Activated naive CD8-positive, alpha-beta T cell treated with anti-CD3 and anti-CD28 coated beads, Interleukin-2, amount 10 ng/mL, durations not matched to agents 7 days and 5 days (primary cell): ENCODE measurements at regions not wholly inside any gene's neighbourhood (a gene's known extent, or its start where the extent isn't known, plus 50 kb on each side); places are given as distances from the start of the nearest gene placed in this dataset.

Experiments
- ATAC-seq: fragments of 150-1000 bp; cut with Tn5 transposase; one replicate; pipeline ENCODE4 v1.10.0; 2021; ENCODE audit warnings: low read depth, moderate library complexity
- POLR2A ChIA-PET: fragments of 350-600 bp; sonication (Branson Sonifier 250); formaldehyde crosslinking; loops from one replicate; lab custom pipeline; 2021; ENCODE audit warnings: antibody characterized with exemption; lab: Charles Lee
- DNase-seq: peaks from one replicate; pipeline ENCODE4 v3.0.0; 2021
- H3K27ac Mint-ChIP-seq: one replicate; pipeline ENCODE4 v1.8.0; 2022; ENCODE audit warnings: mild to moderate bottlenecking, mixed read lengths
- H3K27me3 Mint-ChIP-seq: one replicate; pipeline ENCODE4 v1.8.0; 2022; ENCODE audit warnings: mild to moderate bottlenecking, moderate library complexity, mixed read lengths
- H3K36me3 Mint-ChIP-seq: one replicate; pipeline ENCODE4 v1.8.0; 2021; ENCODE audit warnings: mild to moderate bottlenecking, mixed read lengths
- H3K4me1 Mint-ChIP-seq: one replicate; pipeline ENCODE4 v1.8.0; 2021; ENCODE audit warnings: mixed read lengths
- H3K4me3 Mint-ChIP-seq: one replicate; pipeline ENCODE4 v1.8.0; 2022; ENCODE audit warnings: mild to moderate bottlenecking, moderate library complexity, mixed read lengths
- H3K9me3 Mint-ChIP-seq: one replicate; pipeline ENCODE4 v1.8.0; 2021; ENCODE audit warnings: mixed read lengths

GRCh38 chr3:189082666-189083427, 88.9 kb upstream of the TPRG1 start:
- POLR2A ChIA-PET = no interaction called here
- Mint-ChIP-seq H3K9me3 (no peaks in the 10 kb centered on the region), H3K36me3 (no peaks in the 10 kb centered on the region), H3K4me3 (no peak overlapping the region), H3K4me1 (no peaks in the 10 kb centered on the region), H3K27me3 (no peaks in the 10 kb centered on the region), H3K27ac (no peak overlapping the region)
- ATAC-seq (no peak), DNase-seq (no peak)

- POLR2A ChIA-PET = no interaction called here
- H3K4me3 Mint-ChIP-seq = no peak overlapping the region
- no peak for ATAC-seq
Measured at GRCh38 chr3:189084620-189085019, 87.2 kb upstream of the TPRG1 start.

GRCh38 chr3:189092547-189092946, 79.2 kb upstream of the TPRG1 start:
- peaks cover 5% of the 10 kb centered on the region for H3K27me3 Mint-ChIP-seq
- no peak overlapping the region for H3K4me3 Mint-ChIP-seq
- DNase-seq (no peak), ATAC-seq (no peak)
- H3K27ac Mint-ChIP-seq = no peak overlapping the region
- no peaks in the 10 kb centered on the region for H3K4me1 Mint-ChIP-seq
- no peaks in the 10 kb centered on the region for H3K36me3 Mint-ChIP-seq
- H3K9me3 Mint-ChIP-seq = no peaks in the 10 kb centered on the region
- POLR2A ChIA-PET = no interaction called here

More at GRCh38 chr3:189084620-189085019, 87.2 kb upstream of the TPRG1 start:
- H3K36me3 Mint-ChIP-seq = no peaks in the 10 kb centered on the region
- no peaks in the 10 kb centered on the region for H3K27me3 Mint-ChIP-seq
- H3K4me1 Mint-ChIP-seq = no peaks in the 10 kb centered on the region
- DNase-seq = no peak
- H3K9me3 Mint-ChIP-seq = no peaks in the 10 kb centered on the region
- no peak overlapping the region for H3K27ac Mint-ChIP-seq

DNA sequence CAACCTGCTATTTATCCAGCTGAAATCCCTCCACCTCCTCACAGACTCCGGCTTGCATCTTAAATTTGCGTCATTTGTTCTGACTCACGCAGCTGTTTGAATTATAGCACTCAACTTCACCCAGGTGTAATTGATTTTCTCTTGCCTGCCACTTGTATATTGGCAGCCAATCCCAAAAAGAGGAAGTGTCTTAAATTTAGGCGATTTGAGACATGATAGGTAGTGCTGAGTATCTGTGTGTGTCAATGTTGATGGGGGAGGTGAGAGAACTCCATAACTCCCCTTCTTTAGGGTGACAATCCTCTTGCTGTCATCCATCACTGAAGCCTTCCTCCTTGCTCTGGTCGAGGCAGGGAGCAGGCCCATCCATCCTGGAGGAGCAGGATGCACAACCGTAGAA, 77.2 kb upstream of the TPRG1 start:
- ATAC-seq = no peak
- no peaks in the 10 kb centered on the region for H3K9me3 Mint-ChIP-seq
- H3K36me3 Mint-ChIP-seq = no peaks in the 10 kb centered on the region
- POLR2A ChIA-PET = no interaction called here
- no peak overlapping the region for H3K27ac Mint-ChIP-seq
- H3K4me1 Mint-ChIP-seq = no peaks in the 10 kb centered on the region
- DNase-seq = no peak
- no peak overlapping the region for H3K4me3 Mint-ChIP-seq
- H3K27me3 Mint-ChIP-seq = peaks cover 5% of the 10 kb centered on the region

DNA sequence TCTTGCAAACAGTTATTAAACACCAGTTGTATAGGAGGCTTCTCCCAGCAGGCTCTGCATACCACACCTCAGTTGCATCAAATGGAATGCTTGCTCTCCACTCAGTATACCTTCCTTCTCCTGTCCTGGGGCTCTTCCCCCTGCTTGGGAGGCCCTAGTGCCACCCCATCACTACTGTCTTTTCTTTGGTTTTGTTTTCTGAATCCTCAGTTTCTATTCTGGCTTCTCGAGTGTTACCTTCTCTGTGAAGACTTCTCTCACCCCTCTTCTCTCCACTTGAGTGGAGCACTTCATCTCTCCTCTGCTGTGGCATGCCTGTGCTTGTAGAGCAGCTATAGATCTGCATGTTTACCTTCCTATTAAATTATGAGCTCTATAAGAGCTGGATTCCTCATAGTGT, 75.7 kb upstream of the TPRG1 start:
- Mint-ChIP-seq H3K4me3 (no peak overlapping the region), H3K27ac (no peak overlapping the region), H3K4me1 (no peaks in the 10 kb centered on the region), H3K9me3 (no peaks in the 10 kb centered on the region), H3K27me3 (peaks cover 2% of the 10 kb centered on the region), H3K36me3 (no peaks in the 10 kb centered on the region)
- ATAC-seq (no peak), DNase-seq (no peak)
- POLR2A ChIA-PET = no interaction called here

GRCh38 chr3:189099031-189099471, 72.7 kb upstream of the TPRG1 start:
- Mint-ChIP-seq H3K27me3 (no peaks in the 10 kb centered on the region), H3K9me3 (no peaks in the 10 kb centered on the region), H3K4me1 (no peaks in the 10 kb centered on the region), H3K4me3 (no peak overlapping the region), H3K36me3 (no peaks in the 10 kb centered on the region), H3K27ac (no peak overlapping the region)
- DNase-seq (no peak), ATAC-seq (no peak)
- POLR2A ChIA-PET = no interaction called here

DNA sequence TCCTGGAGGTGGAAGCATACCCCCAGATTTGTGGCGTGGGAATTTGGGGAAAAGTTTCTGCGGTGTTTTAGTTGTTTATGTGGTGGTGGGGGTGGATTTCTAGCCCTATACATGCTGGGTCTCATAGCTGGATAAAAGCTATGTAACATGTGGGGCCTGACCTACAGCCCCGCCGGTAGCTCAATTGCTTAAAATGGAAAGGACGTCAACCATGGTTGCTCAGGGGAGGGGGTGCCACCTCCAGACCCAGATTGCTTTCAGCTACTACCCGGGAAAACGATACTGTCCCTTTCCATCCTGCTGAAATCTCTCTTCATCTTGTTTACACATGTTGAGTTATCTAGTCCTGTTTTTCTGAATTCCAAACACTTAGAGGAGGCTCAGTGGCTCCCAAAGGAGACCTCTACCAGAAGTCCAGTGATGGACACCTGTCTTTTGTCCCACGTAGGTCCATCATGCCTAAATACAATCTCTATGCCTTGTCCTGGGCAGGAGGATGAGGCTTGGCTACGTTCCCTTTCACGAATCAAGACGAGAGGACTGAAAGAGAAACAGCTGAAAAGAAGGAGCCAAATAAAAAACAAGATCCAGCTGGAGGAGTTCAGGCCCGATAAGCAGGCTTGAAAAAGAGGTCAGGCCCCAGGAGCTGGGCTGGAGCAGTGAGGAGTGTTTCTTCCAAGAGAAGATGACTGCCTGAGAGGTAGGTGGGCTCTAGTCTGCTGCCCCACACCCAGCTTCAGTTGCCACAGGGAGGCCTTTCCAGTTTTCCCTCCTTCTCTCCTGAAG, 72.1 kb upstream of the TPRG1 start:
- POLR2A ChIA-PET = no interaction called here
- H3K4me3 Mint-ChIP-seq = no peak overlapping the region
- H3K4me1 Mint-ChIP-seq = no peaks in the 10 kb centered on the region
- no peaks in the 10 kb centered on the region for H3K9me3 Mint-ChIP-seq
- H3K36me3 Mint-ChIP-seq = no peaks in the 10 kb centered on the region
- H3K27me3 Mint-ChIP-seq = no peaks in the 10 kb centered on the region
- ATAC-seq (no peak), DNase-seq (no peak)
- H3K27ac Mint-ChIP-seq = no peak overlapping the region

GRCh38 chr3:189100866-189101265, 70.9 kb upstream of the TPRG1 start:
- DNase-seq = no peak
- no peaks in the 10 kb centered on the region for H3K9me3 Mint-ChIP-seq
- H3K27ac Mint-ChIP-seq = no peak overlapping the region
- H3K4me1 Mint-ChIP-seq = no peaks in the 10 kb centered on the region
- H3K27me3 Mint-ChIP-seq = no peaks in the 10 kb centered on the region
- H3K36me3 Mint-ChIP-seq = no peaks in the 10 kb centered on the region
- H3K4me3 Mint-ChIP-seq = no peak overlapping the region
- POLR2A ChIA-PET = no interaction called here
- no peak for ATAC-seq

- H3K27ac Mint-ChIP-seq = no peak overlapping the region
- H3K9me3 Mint-ChIP-seq = no peaks in the 10 kb centered on the region
- H3K27me3 Mint-ChIP-seq = no peaks in the 10 kb centered on the region
- POLR2A ChIA-PET = no interaction called here
- no peaks in the 10 kb centered on the region for H3K36me3 Mint-ChIP-seq
- no peaks in the 10 kb centered on the region for H3K4me1 Mint-ChIP-seq
- no peak for ATAC-seq
- no peak for DNase-seq
- H3K4me3 Mint-ChIP-seq = no peak overlapping the region
Measured at GRCh38 chr3:189101594-189101993, 70.2 kb upstream of the TPRG1 start.

- POLR2A ChIA-PET = no interaction called here
- H3K27ac Mint-ChIP-seq = no peak overlapping the region
- H3K36me3 Mint-ChIP-seq = no peaks in the 10 kb centered on the region
- DNase-seq = no peak
- no peak for ATAC-seq
- H3K27me3 Mint-ChIP-seq = peaks cover 2% of the 10 kb centered on the region
- no peaks in the 10 kb centered on the region for H3K4me1 Mint-ChIP-seq
- H3K9me3 Mint-ChIP-seq = no peaks in the 10 kb centered on the region
- H3K4me3 Mint-ChIP-seq = no peak overlapping the region
Measured at GRCh38 chr3:189103208-189103607, 68.6 kb upstream of the TPRG1 start.

GRCh38 chr3:189108067-189108466, 63.7 kb upstream of the TPRG1 start:
- no peak overlapping the region for H3K4me3 Mint-ChIP-seq
- no peaks in the 10 kb centered on the region for H3K4me1 Mint-ChIP-seq
- H3K27me3 Mint-ChIP-seq = peaks cover 20% of the 10 kb centered on the region
- H3K9me3 Mint-ChIP-seq = peaks cover 2% of the 10 kb centered on the region
- DNase-seq (no peak), ATAC-seq (no peak)
- no peak overlapping the region for H3K27ac Mint-ChIP-seq
- H3K36me3 Mint-ChIP-seq = no peaks in the 10 kb centered on the region
- POLR2A ChIA-PET = interaction anchor here (0.6 kb wide), 1 partner anchor 13 kb away, joined by 3 read pairs; no protein-coding TSS in a partner anchor

- Mint-ChIP-seq H3K4me3 (no peak overlapping the region), H3K27me3 (peaks cover 20% of the 10 kb centered on the region), H3K27ac (no peak overlapping the region), H3K9me3 (peaks cover 2% of the 10 kb centered on the region), H3K4me1 (no peaks in the 10 kb centered on the region), H3K36me3 (no peaks in the 10 kb centered on the region)
- DNase-seq (no peak), ATAC-seq (no peak)
- POLR2A ChIA-PET = interaction anchor here (0.6 to 0.7 kb wide), 2 partner anchors 12 to 1370 kb away, joined by 3 read pairs; no protein-coding TSS in a partner anchor
Measured at GRCh38 chr3:189108735-189109134, 63.0 kb upstream of the TPRG1 start.

GRCh38 chr3:189109145-189109544, 62.6 kb upstream of the TPRG1 start:
- Mint-ChIP-seq H3K4me3 (no peak overlapping the region), H3K9me3 (peaks cover 2% of the 10 kb centered on the region), H3K27me3 (peaks cover 20% of the 10 kb centered on the region), H3K36me3 (no peaks in the 10 kb centered on the region), H3K4me1 (no peaks in the 10 kb centered on the region), H3K27ac (no peak overlapping the region)
- DNase-seq = no peak
- POLR2A ChIA-PET = no interaction called here
- no peak for ATAC-seq

DNA sequence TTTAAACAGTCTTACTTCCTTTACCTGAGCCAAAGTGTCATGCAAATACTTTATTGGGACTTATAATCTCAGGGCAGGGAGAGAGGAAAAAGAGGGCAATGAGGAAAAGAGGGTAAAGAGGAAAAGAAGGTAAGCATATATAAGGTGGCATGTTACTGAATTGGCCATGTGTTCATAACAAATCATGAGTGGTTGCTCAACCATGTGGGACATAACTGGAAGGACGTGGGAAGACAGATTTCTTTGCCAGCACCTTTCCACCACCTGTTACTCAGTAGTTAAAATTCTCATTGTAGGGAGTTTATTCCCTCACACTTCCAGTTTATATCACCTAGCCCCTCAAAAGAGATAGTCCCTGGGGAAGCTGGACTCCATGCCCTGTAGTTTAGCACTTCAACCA, 54.7 kb upstream of the TPRG1 start:
- Mint-ChIP-seq H3K27ac (no peak overlapping the region), H3K36me3 (peaks cover 14% of the 10 kb centered on the region), H3K4me1 (peaks cover 2% of the 10 kb centered on the region)

More for the DNA sequence above, 54.7 kb upstream of the TPRG1 start:
- no peaks in the 10 kb centered on the region for H3K27me3 Mint-ChIP-seq
- ATAC-seq (no peak), DNase-seq (no peak)
- H3K4me3 Mint-ChIP-seq = no peak overlapping the region
- H3K9me3 Mint-ChIP-seq = peaks cover 13% of the 10 kb centered on the region
- POLR2A ChIA-PET = no interaction called here
